Fibroblast of villous mesenchyme (primary cell): ENCODE measurements at regions not wholly inside any gene's neighbourhood (a gene's known extent, or its start where the extent isn't known, plus 50 kb on each side); places are given as distances from the start of the nearest gene placed in this dataset. TPM values are rescaled to one million over a fixed set of nuclear protein-coding genes. Genes with fewer than 3 reads are reported as not detected.

ENCODE experiments used
- DNase-seq: peaks from one replicate; pipeline ENCODE4 v3.0.0-alpha.2; 2010; ENCODE audit warnings: low read depth
- H3K4me3 ChIP-seq: 2 replicates; pipeline ENCODE4 v1.5.1; 2011; ENCODE audit warnings: low read depth, mild to moderate bottlenecking, low read length
- small RNA-seq: library from RNA; depleted of rRNA; stranded (forward); fragments of <200 nt; gene quantifications from one replicate; pipeline ENCODE3, GENCODE V24; 2012
- TF ChIP-seq, protein P1 (sequence below): IDR thresholded peaks from 2 replicates; pipeline ENCODE4 v1.5.1; 2012; ENCODE audit warnings: low read depth, mild to moderate bottlenecking, low read length; ENCODE audit not compliant: insufficient read depth

DNA sequence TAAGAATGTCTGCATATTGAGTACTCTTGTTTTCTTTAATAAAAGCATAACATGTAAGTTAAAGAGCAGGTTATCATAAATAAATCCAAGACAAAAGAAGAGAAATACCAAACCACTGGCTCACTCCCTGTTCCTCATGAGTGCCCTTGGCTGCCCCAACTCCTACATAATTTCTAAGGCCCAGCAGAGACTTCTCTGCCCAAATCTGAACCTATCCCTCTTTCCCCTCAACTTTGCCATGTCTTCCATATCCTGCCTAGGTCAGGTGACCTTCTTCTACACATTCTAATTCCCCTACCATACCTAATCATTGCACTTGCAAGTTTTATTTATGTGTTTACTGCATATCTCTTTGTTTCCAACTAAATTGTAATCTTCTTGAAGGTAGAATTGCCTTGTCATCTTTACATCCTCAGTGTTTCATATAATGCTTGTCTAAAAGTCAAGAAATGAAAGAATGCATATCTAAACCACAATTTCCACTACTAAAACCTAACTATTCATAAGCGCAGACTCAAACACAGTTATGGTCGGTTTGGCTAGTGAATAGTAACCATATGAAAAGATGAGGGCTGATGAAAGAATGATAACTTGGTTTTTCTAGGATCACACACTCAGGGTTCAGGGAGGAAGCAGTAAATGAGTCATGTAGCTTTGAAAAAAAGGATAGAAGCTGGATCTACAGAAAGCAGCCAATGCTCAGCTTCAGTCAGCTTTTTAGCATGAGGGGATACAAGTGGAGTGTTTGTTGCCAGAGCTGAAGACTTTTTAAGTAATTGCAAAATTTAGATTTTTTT, 53.3 kb upstream of the EYA4 start:
- H3K4me3 ChIP-seq, result no peak overlapping the region
- no peak for DNase-seq
- TF ChIP-seq, protein P1, sequence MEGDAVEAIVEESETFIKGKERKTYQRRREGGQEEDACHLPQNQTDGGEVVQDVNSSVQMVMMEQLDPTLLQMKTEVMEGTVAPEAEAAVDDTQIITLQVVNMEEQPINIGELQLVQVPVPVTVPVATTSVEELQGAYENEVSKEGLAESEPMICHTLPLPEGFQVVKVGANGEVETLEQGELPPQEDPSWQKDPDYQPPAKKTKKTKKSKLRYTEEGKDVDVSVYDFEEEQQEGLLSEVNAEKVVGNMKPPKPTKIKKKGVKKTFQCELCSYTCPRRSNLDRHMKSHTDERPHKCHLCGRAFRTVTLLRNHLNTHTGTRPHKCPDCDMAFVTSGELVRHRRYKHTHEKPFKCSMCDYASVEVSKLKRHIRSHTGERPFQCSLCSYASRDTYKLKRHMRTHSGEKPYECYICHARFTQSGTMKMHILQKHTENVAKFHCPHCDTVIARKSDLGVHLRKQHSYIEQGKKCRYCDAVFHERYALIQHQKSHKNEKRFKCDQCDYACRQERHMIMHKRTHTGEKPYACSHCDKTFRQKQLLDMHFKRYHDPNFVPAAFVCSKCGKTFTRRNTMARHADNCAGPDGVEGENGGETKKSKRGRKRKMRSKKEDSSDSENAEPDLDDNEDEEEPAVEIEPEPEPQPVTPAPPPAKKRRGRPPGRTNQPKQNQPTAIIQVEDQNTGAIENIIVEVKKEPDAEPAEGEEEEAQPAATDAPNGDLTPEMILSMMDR, result no peak

DNA sequence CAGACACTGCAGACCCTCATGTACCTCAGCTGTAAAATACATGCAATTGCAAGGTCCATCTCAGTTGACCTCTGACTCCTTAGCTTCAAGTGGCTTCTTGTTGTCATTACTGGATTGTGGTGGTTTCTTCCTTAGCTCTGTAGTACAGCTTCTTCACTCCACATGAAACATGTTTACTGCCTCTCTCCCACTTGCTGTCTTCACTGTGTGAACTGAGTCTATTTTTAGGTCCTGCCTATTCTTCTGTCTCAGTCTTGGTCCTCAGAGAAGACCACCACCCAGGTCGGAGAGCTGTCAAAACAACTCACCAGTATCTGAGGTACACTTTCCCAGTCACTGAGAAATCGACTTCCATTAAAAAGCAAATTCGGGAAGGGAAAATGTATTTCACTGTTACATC, 50.2 kb upstream of the EYA4 start:
- TF ChIP-seq, protein P1, result no peak
- DNase-seq, result no peak
- no peak overlapping the region for H3K4me3 ChIP-seq

GRCh38 chr6:133191323-133191722, 49.8 kb upstream of the EYA4 start:
- DNase-seq, result no peak
- H3K4me3 ChIP-seq, result no peak overlapping the region
- TF ChIP-seq, protein P1, result no peak

Small RNAs in the stretch of these regions (small RNA-seq; reads per million reads assigned to genes)
- gene MTCYBP4, result not detected
